ENCODE measurements at regions not wholly inside any gene's neighbourhood (a gene's known extent, or its start where the extent isn't known, plus 50 kb on each side); places are given as distances from the start of the nearest gene placed in this dataset.

- TF ChIP-seq CTCF (IDR thresholded peaks at IDR 0.05; ENCODE audit: extremely low read depth in 1 of 2, insufficient read depth in 1 of 2, low read depth in 1 of 2, low read length in 2 of 2) (no peak), EZH2 (IDR thresholded peaks at IDR 0.05; ENCODE audit: borderline replicate concordance, low read depth, low read length, severe bottlenecking) (no peak), POLR2A (IDR thresholded peaks at IDR 0.05; ENCODE audit: low read depth, low read length) (no peak), POLR2AphosphoS5 (IDR thresholded peaks at IDR 0.05; ENCODE audit: insufficient read depth, low read depth, low read length) (no peak), MAX (IDR thresholded peaks at IDR 0.05; ENCODE audit: insufficient read depth, insufficient read length) (no peak), JUN (IDR thresholded peaks at IDR 0.05; ENCODE audit: borderline replicate concordance, insufficient read depth, insufficient read length, low read depth) (no peak), MYC (IDR thresholded peaks at IDR 0.05; ENCODE audit: low read depth, low read length) (no peak), GATA2 (IDR thresholded peaks at IDR 0.05; ENCODE audit: insufficient read depth, insufficient read length, low read depth, low read length) (no peak)
These were observed 53.3 kb downstream of the FOXD1 start for GRCh38 chr5:73395256-73395655.
